ENCODE measurements at regions not wholly inside any gene's neighbourhood (a gene's known extent, or its start where the extent isn't known, plus 50 kb on each side); places are given as distances from the start of the nearest gene placed in this dataset.

DNA sequence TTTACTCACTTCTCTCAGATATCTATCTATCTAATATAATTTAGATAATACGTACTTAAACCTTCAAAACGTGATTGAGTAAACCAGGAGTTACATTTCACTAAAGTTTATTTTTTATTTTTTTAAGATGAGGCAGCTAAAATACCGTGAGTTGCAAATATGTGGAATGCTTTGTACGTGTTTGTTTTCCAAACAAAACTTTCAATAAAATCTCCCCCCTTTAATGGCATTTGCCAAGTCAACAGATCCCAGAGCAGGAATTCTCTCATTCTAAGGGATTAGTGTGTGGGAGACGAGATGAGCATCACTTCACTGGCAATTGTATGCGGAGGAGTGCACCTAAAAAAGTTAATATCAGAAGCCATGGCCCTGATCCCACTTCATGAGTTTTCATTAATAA lies 53.7 kb upstream of the MAGI2 start:
- no peak for FAIRE-seq
- peak; percentile 19 for DNase-seq (ENCODE audit: low spot score)

DNA sequence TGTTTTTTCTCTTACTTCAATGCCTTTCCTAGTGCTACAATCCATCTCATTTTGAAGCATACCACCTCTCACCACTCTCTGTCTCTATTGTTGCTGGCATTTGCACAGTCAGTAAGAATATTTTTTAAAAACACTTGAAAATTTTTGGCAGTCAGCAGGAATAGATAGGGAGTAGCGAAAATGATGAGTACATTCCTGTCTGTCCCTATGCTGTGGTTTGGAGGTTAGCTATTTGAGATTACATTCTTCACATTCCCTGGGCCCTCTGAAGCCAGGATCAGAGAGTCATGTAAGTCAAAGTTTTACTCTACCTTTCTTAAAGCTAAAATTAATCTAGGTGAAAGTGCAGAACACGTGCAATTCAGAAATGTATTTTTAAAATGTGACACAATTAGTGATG lies 53.0 kb upstream of the MAGI2 start:
- FAIRE-seq (peak; percentile 96), DNase-seq (ENCODE audit: low spot score) (peak; percentile 76)

DNA sequence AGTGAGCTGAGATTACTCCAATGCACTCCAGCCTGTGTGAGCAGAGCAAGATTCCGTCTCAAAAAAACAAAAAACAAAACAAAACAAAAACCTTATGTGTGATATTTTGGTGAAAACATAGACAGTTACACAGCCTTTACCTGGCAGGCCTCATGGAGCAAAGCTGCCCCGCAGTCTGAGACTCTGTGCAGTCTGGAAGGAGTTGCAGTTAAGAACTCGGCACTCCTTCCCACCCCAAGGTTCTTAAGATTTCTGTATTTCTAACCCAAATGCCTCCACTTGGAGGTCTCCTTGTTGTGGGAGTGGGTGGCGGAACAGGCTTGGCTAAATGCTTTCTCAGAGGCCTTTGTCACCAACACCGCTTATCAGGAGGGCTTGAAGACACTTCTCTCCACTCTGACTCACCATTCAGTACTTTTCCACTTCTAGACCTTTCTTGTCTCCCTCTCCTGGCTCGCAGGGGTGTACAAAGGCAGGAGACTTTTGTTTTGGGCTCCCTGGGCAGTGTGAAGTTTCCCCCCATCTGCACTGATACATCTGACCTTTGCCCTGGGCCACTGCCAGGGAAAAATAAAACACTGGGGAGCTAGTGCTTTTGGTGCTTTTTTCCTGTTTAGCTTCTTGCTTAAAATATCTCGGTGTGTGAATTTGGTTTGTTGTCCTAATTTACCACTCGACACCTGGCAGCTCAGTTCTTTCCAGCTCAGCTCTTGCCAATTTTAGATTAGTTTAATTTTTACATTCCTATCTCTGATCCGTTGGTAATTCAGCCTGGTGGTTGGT lies 51.3 kb upstream of the MAGI2 start:
- no peak for FAIRE-seq
- peak; percentile 66 for DNase-seq (ENCODE audit: low spot score)
